IgD-negative memory B cell (primary cell): ENCODE measurements at regions not wholly inside any gene's neighbourhood (a gene's known extent, or its start where the extent isn't known, plus 50 kb on each side); places are given as distances from the start of the nearest gene placed in this dataset.
"Not testable (repeated sequence)": the region's sequence is repeated elsewhere in the genome, so short reads cannot be mapped to it uniquely, and the experiment has no call there.

Source experiments
- H3K27ac Mint-ChIP-seq, 3 donors: one replicate each; pipeline ENCODE4 v1.8.0; 2020 to 2022; ENCODE audit warnings: mild to moderate bottlenecking in 3 of 3, mixed read lengths in 3 of 3, moderate library complexity in 1 of 3
- H3K27me3 Mint-ChIP-seq: one replicate; pipeline ENCODE4 v1.8.0; 2021; ENCODE audit warnings: mixed read lengths
- H3K36me3 Mint-ChIP-seq: one replicate; pipeline ENCODE4 v1.8.0; 2020; ENCODE audit warnings: mild to moderate bottlenecking, mixed read lengths
- H3K4me1 Mint-ChIP-seq, 3 donors: one replicate each; pipeline ENCODE4 v1.8.0; 2020 to 2022; ENCODE audit warnings: mixed read lengths in 3 of 3, mild to moderate bottlenecking in 1 of 3
- H3K4me3 Mint-ChIP-seq, 4 donors: one replicate each; pipeline ENCODE4 v1.8.0; 2020 to 2022; ENCODE audit warnings: mild to moderate bottlenecking in 4 of 4, mixed read lengths in 4 of 4, moderate library complexity in 3 of 4
- H3K9me3 Mint-ChIP-seq, 3 donors: one replicate each; pipeline ENCODE4 v1.8.0; 2020 to 2021; ENCODE audit warnings: mixed read lengths in 3 of 3, mild to moderate bottlenecking in 1 of 3

DNA sequence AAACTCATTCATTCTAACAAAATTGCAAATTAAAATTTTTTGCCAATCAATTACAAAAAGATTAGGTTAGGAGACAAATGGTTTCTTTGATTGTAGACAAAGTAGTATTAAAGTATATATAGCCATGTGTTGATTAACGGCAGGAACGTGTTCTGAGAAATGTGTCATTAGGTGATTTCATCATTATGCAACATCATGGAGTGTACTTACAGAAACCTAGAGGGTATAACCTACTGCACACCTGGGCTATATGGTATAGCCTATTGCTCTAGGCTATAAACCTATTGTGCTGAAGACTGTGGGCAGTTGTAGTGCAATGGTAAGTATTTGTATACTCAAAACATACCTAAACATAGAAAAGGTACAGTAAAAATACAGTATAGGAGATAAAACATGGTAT lies 906.8 kb upstream of the SPRY2 start:
- Mint-ChIP-seq H3K27ac (no peak overlapping the region), H3K4me1 (no peaks in the 10 kb centered on the region), H3K4me3 (no peak overlapping the region), H3K36me3 (no peaks in the 10 kb centered on the region), H3K9me3 (peaks cover 0 to 4% (median 1%) of the 10 kb centered on the region in 3 donors), H3K27me3 (no peaks in the 10 kb centered on the region)

DNA sequence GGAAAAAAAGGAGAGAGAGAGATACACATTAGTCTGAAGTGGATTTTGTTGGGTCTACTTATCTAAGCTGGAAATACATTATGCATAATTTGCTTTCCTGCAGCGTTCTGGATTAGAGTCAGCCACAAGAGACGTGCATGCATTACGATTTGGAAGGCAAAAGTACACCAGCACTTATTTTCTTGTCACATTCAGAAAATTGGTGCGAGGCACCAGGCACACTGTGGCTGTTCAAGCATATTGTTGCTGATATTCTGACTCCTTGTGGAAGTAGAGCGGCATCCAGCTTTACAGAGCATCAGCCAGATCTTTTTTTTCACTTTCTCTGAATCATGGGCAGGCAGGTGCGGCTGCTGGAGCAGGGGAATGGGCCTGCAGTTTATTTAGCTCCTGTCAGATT lies 905.6 kb upstream of the SPRY2 start:
- Mint-ChIP-seq H3K4me1 (no peaks in the 10 kb centered on the region), H3K4me3 (no peak overlapping the region), H3K27ac (no peak overlapping the region), H3K9me3 (peaks cover 0 to 3% (median 0%) of the 10 kb centered on the region in 3 donors), H3K27me3 (no peaks in the 10 kb centered on the region), H3K36me3 (no peaks in the 10 kb centered on the region)

DNA sequence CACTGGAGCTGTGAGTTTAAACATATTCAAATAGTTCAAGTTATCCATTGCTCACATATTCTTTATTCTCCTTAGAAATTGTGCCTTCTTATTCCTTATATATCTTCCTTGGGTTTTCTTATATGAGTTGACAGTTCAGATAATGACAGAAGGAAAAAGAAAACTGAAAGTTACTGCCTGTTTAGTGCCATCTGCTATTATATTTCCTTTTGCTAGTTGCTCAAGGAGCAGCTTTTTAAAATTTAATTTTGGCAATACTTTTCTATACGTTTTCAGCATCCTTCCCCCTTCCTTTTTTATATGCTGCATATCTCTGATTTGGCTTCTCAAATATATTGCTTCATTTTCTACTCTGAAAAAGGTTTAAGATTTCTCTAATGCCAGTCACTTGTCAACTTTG lies 903.1 kb upstream of the SPRY2 start:
- no peaks in the 10 kb centered on the region for H3K4me1 Mint-ChIP-seq

DNA sequence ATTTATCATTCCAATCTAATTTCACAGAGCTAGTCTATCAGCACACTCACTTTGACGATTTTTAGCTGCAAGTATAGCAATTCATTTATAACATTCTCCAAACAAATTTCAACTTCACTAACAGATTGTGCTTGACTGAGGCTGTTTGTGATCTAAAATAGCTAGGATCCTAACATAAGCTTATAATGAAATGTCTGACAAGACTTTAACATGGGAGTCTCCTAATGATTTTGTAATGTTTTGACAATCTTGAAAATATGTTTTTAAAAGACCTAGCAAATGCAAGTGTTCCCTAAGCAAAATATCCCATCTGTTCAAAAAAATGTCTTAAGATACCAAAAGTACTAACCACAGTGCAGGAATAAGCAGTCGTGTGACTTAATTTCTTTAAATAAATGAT lies 889.5 kb upstream of the SPRY2 start:
- Mint-ChIP-seq H3K9me3 (peaks cover 2% of the 10 kb centered on the region in 3 donors), H3K27me3 (no peaks in the 10 kb centered on the region), H3K4me1 (no peaks in the 10 kb centered on the region), H3K27ac (no peak overlapping the region), H3K4me3 (no peak overlapping the region), H3K36me3 (no peaks in the 10 kb centered on the region)

More for the DNA sequence above, 903.1 kb upstream of the SPRY2 start:
- Mint-ChIP-seq H3K36me3 (peaks cover 3% of the 10 kb centered on the region), H3K27ac (no peak overlapping the region), H3K4me3 (no peak overlapping the region), H3K27me3 (no peaks in the 10 kb centered on the region), H3K9me3 (peaks cover 0 to 3% (median 0%) of the 10 kb centered on the region in 3 donors)

DNA sequence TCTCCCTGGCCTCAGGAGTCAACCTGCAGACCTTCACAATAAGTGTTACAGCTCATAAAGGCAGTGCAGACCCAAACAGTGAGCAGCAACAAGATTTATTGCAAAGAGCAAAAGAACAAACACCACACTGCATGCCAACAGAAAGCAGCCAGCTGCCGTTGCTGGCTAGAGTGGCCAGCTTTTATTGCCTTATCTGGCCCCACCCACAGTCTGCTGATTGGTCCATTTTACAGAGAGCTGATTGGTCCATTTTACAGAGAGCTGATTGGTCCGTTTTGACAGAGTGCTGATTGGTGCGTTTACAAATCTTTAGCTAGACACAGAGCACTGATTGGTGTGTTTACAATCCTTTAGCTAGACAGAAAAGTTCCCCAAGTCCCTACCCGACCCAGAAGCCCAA lies 885.9 kb upstream of the SPRY2 start:
- H3K4me3 Mint-ChIP-seq: peak overlapping the region in 1 of 4 donors; percentile 34
- not testable (repeated sequence) for H3K36me3 Mint-ChIP-seq, H3K4me1 Mint-ChIP-seq, H3K27ac Mint-ChIP-seq, H3K27me3 Mint-ChIP-seq, H3K9me3 Mint-ChIP-seq

DNA sequence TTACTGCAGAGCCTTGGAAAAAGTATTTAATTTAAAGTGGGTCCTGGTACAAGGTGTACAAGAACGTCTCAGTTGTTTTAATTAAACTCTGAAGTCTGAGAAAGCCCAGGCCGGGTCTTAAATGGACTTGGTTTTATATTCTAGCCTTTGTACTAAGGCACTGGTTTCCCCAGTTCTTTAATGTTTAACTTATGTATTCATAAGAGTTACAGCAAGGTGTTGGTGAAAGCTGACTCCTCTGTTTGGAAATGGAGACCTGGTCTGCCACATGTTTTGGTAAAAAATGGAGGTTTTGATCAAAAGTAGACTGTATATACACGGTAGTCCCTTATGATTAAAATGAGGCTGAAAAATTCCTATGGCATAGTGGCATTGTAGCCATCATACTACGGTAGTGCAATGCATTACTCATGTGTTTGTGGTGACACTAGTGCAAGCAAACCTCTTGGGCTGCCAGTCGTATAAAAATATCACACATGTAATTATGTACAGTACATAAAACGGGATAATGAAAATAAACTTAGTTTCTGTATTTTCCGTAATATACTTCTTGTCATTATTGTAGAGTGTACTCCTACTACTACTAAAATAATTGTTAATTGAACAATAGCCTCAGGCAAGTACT lies 883.4 kb upstream of the SPRY2 start:
- no peak overlapping the region for H3K4me3 Mint-ChIP-seq
- no peak overlapping the region for H3K27ac Mint-ChIP-seq
- no peaks in the 10 kb centered on the region for H3K4me1 Mint-ChIP-seq
- H3K9me3 Mint-ChIP-seq: peaks cover 2 to 11% (median 3%) of the 10 kb centered on the region in 3 donors
- no peaks in the 10 kb centered on the region for H3K27me3 Mint-ChIP-seq
- H3K36me3 Mint-ChIP-seq: no peaks in the 10 kb centered on the region

DNA sequence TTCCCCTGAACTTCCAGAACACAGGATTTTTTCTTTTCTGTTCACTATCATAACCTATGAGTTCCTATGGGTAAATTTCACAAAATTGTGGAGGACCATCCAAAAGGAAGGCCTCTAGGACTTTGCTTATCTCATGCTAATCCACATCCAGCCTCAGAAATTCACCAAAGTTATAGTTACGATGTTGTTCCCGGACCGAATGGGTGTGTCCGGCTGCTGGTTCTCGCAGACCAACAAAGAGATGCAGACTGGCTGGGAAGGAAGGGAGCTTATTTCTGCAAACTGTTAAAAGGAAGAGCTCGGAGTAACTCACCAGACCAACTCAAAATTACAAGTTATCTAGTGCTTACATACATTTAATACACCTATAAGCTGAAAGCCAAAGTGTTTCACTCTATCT lies 882.9 kb upstream of the SPRY2 start:
- peaks cover 2 to 11% (median 3%) of the 10 kb centered on the region in 3 donors for H3K9me3 Mint-ChIP-seq
- no peak overlapping the region for H3K27ac Mint-ChIP-seq
- no peaks in the 10 kb centered on the region for H3K36me3 Mint-ChIP-seq
- H3K4me1 Mint-ChIP-seq: no peaks in the 10 kb centered on the region
- no peaks in the 10 kb centered on the region for H3K27me3 Mint-ChIP-seq
- no peak overlapping the region for H3K4me3 Mint-ChIP-seq

DNA sequence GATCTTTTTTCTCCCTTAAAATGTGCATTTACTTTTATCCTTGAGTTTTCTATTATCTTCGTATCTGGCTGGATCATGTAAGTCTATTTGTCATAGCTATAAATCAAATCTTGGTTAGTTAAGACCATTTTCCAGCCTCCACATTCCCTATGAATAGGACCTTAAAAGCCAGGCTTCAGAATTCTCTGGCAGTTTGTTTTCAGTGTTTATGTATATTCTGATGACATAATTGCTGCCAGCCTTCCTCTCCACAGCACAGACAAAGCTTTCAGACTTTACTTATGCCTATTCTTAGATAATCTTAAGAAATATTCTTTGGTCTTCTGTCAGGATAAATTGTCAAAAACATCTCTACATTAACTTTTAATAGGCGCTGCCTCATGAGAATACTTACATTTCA lies 870.8 kb upstream of the SPRY2 start:
- H3K9me3 Mint-ChIP-seq: peaks cover 0 to 7% (median 0%) of the 10 kb centered on the region in 3 donors
- H3K4me1 Mint-ChIP-seq: no peaks in the 10 kb centered on the region
- H3K36me3 Mint-ChIP-seq: no peaks in the 10 kb centered on the region
- H3K27ac Mint-ChIP-seq: peak overlapping the region in 1 of 3 donors; percentile 3
- H3K27me3 Mint-ChIP-seq: no peaks in the 10 kb centered on the region
- H3K4me3 Mint-ChIP-seq: no peak overlapping the region

DNA sequence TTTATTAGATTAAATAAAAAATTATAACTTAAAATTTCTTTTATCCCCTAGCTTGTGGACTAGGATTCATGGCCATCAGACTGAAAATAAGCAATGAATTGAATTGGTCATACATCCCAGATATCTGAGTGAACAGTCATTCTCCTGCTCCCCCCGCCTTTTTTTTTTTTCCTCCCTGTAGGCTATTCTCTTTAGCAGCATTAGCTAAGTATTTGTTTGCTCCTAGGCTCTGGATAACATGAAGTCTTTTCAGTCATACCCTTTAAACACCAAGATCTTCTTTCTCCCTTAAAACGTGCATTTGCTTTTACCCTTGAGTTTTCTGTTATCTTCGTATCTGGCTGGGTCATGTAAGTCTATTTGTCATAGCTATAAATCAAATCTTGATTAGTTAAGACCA lies 866.7 kb upstream of the SPRY2 start:
- H3K27ac Mint-ChIP-seq: no peak overlapping the region
- H3K4me1 Mint-ChIP-seq: no peaks in the 10 kb centered on the region
- no peak overlapping the region for H3K4me3 Mint-ChIP-seq
- H3K9me3 Mint-ChIP-seq: peaks cover 0 to 3% (median 0%) of the 10 kb centered on the region in 3 donors
- H3K36me3 Mint-ChIP-seq: no peaks in the 10 kb centered on the region
- H3K27me3 Mint-ChIP-seq: no peaks in the 10 kb centered on the region

DNA sequence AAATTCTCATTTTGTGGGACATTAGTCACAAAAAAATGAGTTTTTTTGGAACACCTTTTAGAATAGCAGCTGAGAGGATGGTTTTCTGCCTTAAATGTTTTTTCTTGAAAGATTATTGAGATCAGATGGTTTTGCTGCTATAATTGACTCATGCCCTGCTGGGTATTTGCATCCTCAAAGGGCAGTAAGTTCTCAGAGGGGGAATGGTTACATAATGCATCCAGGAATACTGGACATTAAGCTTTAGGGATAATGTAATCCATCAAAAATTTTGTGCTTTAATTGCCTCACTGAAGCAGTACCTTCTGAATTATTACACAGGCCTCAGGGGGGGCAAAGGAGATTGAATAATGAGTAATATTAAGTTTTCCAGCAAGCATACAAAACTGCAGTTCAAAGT lies 866.3 kb upstream of the SPRY2 start:
- Mint-ChIP-seq H3K4me1 (no peaks in the 10 kb centered on the region), H3K9me3 (peaks cover 0 to 3% (median 0%) of the 10 kb centered on the region in 3 donors), H3K4me3 (no peak overlapping the region), H3K27ac (no peak overlapping the region), H3K36me3 (no peaks in the 10 kb centered on the region), H3K27me3 (no peaks in the 10 kb centered on the region)

DNA sequence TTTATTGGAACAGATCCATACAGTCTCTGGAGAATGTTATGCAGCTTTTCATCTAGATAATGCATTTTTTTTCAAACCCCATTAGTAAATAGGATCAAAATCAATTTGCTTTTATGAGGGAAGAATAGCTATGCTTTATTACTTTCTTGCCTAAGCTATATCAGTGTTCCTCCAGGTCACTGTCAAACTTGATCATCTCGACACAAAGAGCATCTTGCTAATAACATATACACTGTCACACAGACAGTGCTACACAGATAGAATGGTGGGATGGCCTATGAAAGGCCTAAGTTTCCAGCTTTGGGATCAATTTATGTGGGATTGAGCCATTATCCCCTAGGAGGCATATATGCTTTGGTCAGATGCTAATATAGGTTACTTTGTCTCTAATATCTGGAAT lies 862.9 kb upstream of the SPRY2 start:
- no peak overlapping the region for H3K27ac Mint-ChIP-seq
- H3K4me3 Mint-ChIP-seq: no peak overlapping the region
- H3K27me3 Mint-ChIP-seq: no peaks in the 10 kb centered on the region
- peaks cover 1% of the 10 kb centered on the region for H3K36me3 Mint-ChIP-seq
- peaks cover 0 to 4% (median 3%) of the 10 kb centered on the region in 3 donors for H3K9me3 Mint-ChIP-seq
- H3K4me1 Mint-ChIP-seq: no peaks in the 10 kb centered on the region

DNA sequence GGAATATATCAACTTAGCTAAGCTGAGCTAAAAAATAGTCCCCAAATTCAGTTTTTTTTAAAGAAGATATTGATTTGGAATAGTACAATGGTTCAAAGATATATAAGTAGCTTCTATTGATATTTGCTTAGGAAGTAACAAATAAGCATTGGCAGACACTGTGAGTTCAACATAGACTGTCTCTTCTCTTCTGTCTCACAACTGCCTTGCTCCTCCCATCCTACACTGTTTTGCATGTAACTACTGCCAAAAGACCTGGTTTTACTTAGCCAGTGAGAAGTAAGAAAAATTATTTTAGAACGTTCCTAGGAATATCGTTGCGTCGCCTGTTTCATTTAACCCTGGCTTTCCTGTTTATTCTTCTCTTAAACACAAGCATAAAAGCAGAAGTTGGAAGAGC lies 859.0 kb upstream of the SPRY2 start:
- H3K4me3 Mint-ChIP-seq: no peak overlapping the region
- H3K27me3 Mint-ChIP-seq: no peaks in the 10 kb centered on the region
- H3K27ac Mint-ChIP-seq: no peak overlapping the region
- no peaks in the 10 kb centered on the region for H3K4me1 Mint-ChIP-seq
- peaks cover 3% of the 10 kb centered on the region for H3K36me3 Mint-ChIP-seq
- H3K9me3 Mint-ChIP-seq: peaks cover 4 to 10% (median 5%) of the 10 kb centered on the region in 3 donors

DNA sequence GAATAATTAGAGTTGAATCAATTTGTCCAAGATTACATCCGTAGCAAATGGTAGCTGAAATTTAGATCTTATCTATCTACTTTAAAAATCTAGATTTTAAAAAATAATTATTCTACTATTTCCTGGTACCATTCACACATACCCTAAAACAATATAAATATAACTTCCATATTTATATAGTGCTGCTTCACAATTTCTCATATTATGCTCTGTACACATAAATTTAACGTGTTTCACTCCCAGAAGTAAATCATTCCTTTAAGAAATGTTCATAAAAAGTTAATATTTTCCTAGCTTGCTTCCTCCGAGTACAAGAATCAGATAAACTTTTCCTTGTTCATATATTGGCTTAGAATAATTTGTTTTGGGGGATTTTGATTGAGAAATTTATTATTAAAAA lies 857.0 kb upstream of the SPRY2 start:
- no peak overlapping the region for H3K4me3 Mint-ChIP-seq

DNA sequence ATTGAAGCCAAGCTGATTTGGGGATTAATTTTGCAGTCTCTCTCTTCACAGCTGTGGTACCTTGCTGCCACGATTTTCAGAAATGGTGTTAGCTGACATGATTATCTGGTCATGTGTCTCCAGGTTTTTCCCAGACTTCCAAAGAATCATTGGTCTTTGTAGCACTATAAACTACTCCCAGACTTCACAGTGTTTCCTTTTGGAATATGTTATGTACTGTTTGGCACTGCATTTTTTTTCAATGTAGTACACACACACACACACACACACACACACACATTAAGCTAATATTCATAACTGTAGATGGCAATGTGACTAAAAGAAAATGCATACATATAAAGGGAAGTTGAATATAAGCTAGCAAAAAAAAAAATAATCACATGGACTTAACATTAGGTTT lies 856.6 kb upstream of the SPRY2 start:
- no peak overlapping the region for H3K4me3 Mint-ChIP-seq
- peaks cover 6 to 22% (median 7%) of the 10 kb centered on the region in 3 donors for H3K9me3 Mint-ChIP-seq
- H3K4me1 Mint-ChIP-seq: no peaks in the 10 kb centered on the region
- no peaks in the 10 kb centered on the region for H3K27me3 Mint-ChIP-seq
- no peak overlapping the region for H3K27ac Mint-ChIP-seq
- H3K36me3 Mint-ChIP-seq: peaks cover 3% of the 10 kb centered on the region

More for the DNA sequence above, 857.0 kb upstream of the SPRY2 start:
- Mint-ChIP-seq H3K36me3 (peaks cover 3% of the 10 kb centered on the region), H3K27me3 (no peaks in the 10 kb centered on the region), H3K9me3 (peaks cover 6 to 21% (median 7%) of the 10 kb centered on the region in 3 donors), H3K27ac (no peak overlapping the region), H3K4me1 (no peaks in the 10 kb centered on the region)

DNA sequence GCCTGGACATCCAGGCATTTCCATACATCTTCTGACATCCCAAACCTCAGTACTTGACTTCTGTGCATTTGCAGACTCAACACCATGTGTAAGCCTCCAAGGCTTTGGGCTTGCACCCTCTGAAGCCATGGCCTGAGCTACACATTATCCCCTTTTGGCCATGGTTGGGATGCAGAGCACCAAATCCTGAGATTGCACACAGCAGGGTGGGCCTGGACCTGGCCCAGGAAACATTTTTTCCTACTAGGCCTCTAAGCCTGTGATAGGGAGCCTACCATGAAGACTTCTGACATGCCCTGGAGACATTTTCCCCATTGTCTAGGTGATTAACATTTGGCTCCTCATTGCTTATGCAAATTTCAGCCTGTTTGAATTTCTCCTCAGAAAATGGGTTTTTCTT lies 853.4 kb upstream of the SPRY2 start:
- H3K4me1 Mint-ChIP-seq: no peaks in the 10 kb centered on the region
- peaks cover 4 to 22% (median 5%) of the 10 kb centered on the region in 3 donors for H3K9me3 Mint-ChIP-seq
- no peak overlapping the region for H3K27ac Mint-ChIP-seq
- H3K27me3 Mint-ChIP-seq: no peaks in the 10 kb centered on the region
- H3K36me3 Mint-ChIP-seq: peaks cover 2% of the 10 kb centered on the region
- no peak overlapping the region for H3K4me3 Mint-ChIP-seq

DNA sequence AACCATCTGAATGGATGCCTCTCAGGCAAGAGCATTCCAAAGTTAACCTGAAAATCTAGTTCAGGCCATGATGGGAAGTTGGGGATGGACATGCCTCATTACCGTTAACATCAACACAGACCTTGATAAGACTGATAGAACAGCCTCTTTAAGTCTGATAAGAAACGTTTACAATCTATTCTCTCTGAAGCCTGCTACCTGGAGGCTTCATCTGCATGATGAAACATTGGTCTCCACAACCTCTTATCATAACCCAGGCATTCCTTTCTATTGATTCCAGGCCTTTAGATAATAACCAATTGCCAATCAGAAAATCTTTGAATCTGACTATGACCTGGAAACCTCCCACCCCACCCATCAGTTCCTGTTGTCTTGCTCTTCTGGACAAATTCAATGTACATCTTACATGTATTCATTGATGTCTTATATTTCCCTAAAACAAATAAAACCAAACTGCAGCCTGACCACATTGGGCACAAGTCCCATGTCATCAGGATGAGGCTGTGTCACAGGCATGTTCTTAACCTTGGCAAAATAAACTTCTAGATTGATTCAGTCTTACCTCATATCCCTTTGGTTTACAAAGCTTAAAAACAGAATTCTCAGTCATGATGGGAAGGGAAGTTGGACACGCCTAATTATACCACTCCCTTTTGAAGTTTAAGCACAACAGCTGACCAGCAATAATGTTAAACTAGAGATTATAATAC lies 843.8 kb upstream of the SPRY2 start:
- no peak overlapping the region for H3K4me3 Mint-ChIP-seq
- H3K36me3 Mint-ChIP-seq: no peaks in the 10 kb centered on the region
- H3K4me1 Mint-ChIP-seq: no peaks in the 10 kb centered on the region
- H3K9me3 Mint-ChIP-seq: peaks cover 3 to 9% (median 5%) of the 10 kb centered on the region in 3 donors
- no peak overlapping the region for H3K27ac Mint-ChIP-seq
- no peaks in the 10 kb centered on the region for H3K27me3 Mint-ChIP-seq
